ENCODE measurements at regions not wholly inside any gene's neighbourhood (a gene's known extent, or its start where the extent isn't known, plus 50 kb on each side); places are given as distances from the start of the nearest gene placed in this dataset.

DNA sequence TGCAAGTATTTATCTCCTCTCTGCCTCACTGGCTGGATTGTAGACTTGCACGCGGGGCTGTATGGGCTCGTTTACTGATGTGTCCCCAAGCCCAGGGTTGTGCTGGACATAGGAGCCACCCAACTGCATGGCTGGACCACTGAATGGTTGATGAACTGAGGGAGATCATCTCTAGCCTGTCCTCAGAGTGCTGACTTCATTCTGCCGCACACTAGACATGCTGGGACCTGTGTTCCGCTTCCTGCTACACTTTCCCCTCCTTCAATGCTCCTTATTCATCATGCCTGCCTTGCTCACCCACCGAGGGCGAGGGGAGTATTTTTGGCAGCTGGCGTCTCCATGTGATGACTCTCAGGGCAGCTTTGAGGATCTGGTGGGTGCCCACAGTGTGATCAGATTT lies 440.2 kb downstream of the GLRX3 start:
- H3K27ac Mint-ChIP-seq, result no peak overlapping the region
- no peaks in the 10 kb centered on the region for H3K9me3 Mint-ChIP-seq
- H3K27me3 Mint-ChIP-seq (ENCODE audit: low read depth), result peaks cover 3% of the 10 kb centered on the region
- H3K4me3 Mint-ChIP-seq, result no peak overlapping the region
- no peaks in the 10 kb centered on the region for H3K36me3 Mint-ChIP-seq (ENCODE audit: low read depth)
- CTCF ChIA-PET, result no interaction called here
- no peaks in the 10 kb centered on the region for H3K4me1 Mint-ChIP-seq (ENCODE audit: low read depth)
- intact Hi-C loops (cut with micrococcal nuclease), result no loop called here
- no peak for DNase-seq

GRCh38 chr10:130577039-130577438 lies 440.8 kb downstream of the GLRX3 start:
- DNase-seq, result no peak
- Mint-ChIP-seq H3K9me3 (no peaks in the 10 kb centered on the region), H3K4me3 (no peak overlapping the region), H3K4me1 (ENCODE audit: low read depth) (no peaks in the 10 kb centered on the region), H3K27me3 (ENCODE audit: low read depth) (peaks cover 3% of the 10 kb centered on the region), H3K36me3 (ENCODE audit: low read depth) (no peaks in the 10 kb centered on the region), H3K27ac (no peak overlapping the region)
- CTCF ChIA-PET, result no interaction called here
- intact Hi-C loops (cut with micrococcal nuclease), result no loop called here

- Mint-ChIP-seq H3K36me3 (ENCODE audit: low read depth) (no peaks in the 10 kb centered on the region), H3K4me3 (no peak overlapping the region), H3K27me3 (ENCODE audit: low read depth) (peaks cover 3% of the 10 kb centered on the region), H3K4me1 (ENCODE audit: low read depth) (no peaks in the 10 kb centered on the region), H3K9me3 (no peaks in the 10 kb centered on the region), H3K27ac (no peak overlapping the region)
- DNase-seq, result no peak
- intact Hi-C loops (cut with micrococcal nuclease), result no loop called here
- CTCF ChIA-PET, result no interaction called here
Observed at GRCh38 chr10:130578532-130579289, 442.5 kb downstream of the GLRX3 start.

GRCh38 chr10:130579913-130580312 lies 443.7 kb downstream of the GLRX3 start:
- no peak for DNase-seq
- Mint-ChIP-seq H3K4me1 (ENCODE audit: low read depth) (no peaks in the 10 kb centered on the region), H3K27me3 (ENCODE audit: low read depth) (peaks cover 3% of the 10 kb centered on the region), H3K27ac (no peak overlapping the region), H3K36me3 (ENCODE audit: low read depth) (no peaks in the 10 kb centered on the region), H3K4me3 (no peak overlapping the region), H3K9me3 (no peaks in the 10 kb centered on the region)
- intact Hi-C loops (cut with micrococcal nuclease), result no loop called here
- CTCF ChIA-PET, result no interaction called here

- Mint-ChIP-seq H3K4me3 (no peak overlapping the region), H3K4me1 (ENCODE audit: low read depth) (no peaks in the 10 kb centered on the region), H3K27ac (no peak overlapping the region), H3K9me3 (no peaks in the 10 kb centered on the region), H3K36me3 (ENCODE audit: low read depth) (no peaks in the 10 kb centered on the region), H3K27me3 (ENCODE audit: low read depth) (peaks cover 3% of the 10 kb centered on the region)
- CTCF ChIA-PET, result no interaction called here
- intact Hi-C loops (cut with micrococcal nuclease), result no loop called here
- DNase-seq, result no peak
Observed at GRCh38 chr10:130580975-130581374, 444.8 kb downstream of the GLRX3 start.

GRCh38 chr10:130587718-130588117 lies 451.5 kb downstream of the GLRX3 start:
- no peaks in the 10 kb centered on the region for H3K4me1 Mint-ChIP-seq (ENCODE audit: low read depth)
- no peak overlapping the region for H3K4me3 Mint-ChIP-seq
- H3K36me3 Mint-ChIP-seq (ENCODE audit: low read depth), result no peaks in the 10 kb centered on the region
- peaks cover 5% of the 10 kb centered on the region for H3K27me3 Mint-ChIP-seq (ENCODE audit: low read depth)
- no peak overlapping the region for H3K27ac Mint-ChIP-seq
- CTCF ChIA-PET, result no interaction called here
- intact Hi-C loops (cut with micrococcal nuclease), result no loop called here
- H3K9me3 Mint-ChIP-seq, result no peaks in the 10 kb centered on the region
- DNase-seq, result no peak

DNA sequence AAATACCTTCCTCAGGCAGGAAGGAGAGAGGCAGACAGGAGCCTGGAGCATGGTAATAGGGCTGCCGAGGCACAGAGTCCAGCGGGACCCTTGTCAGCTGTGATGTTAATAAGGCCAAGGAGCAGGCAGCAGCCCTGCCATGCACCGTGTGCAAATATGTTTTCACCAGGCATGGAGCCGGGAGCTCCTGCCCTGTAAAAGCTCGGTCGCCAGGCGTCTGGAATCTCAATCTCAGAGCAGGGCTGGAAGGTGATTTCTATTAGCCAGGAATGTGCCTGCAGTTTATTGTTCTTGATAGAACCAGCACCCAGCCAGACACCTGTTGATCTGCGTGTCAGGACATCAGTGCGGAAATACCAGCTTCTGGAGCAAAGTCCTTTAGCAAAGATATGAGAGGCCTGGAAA lies 469.8 kb downstream of the GLRX3 start:
- CTCF ChIA-PET, result no interaction called here
- Mint-ChIP-seq H3K36me3 (ENCODE audit: low read depth) (no peaks in the 10 kb centered on the region), H3K4me1 (ENCODE audit: low read depth) (no peaks in the 10 kb centered on the region), H3K4me3 (no peak overlapping the region), H3K27ac (no peak overlapping the region), H3K9me3 (no peaks in the 10 kb centered on the region), H3K27me3 (ENCODE audit: low read depth) (peaks cover 16% of the 10 kb centered on the region)
- intact Hi-C loops (cut with micrococcal nuclease), result no loop called here
- DNase-seq, result no peak

GRCh38 chr10:130607366-130607765 lies 471.2 kb downstream of the GLRX3 start:
- H3K27me3 Mint-ChIP-seq (ENCODE audit: low read depth), result peaks cover 16% of the 10 kb centered on the region
- intact Hi-C loops (cut with micrococcal nuclease), result no loop called here
- CTCF ChIA-PET, result no interaction called here
- H3K36me3 Mint-ChIP-seq (ENCODE audit: low read depth), result no peaks in the 10 kb centered on the region
- no peak for DNase-seq
- no peaks in the 10 kb centered on the region for H3K4me1 Mint-ChIP-seq (ENCODE audit: low read depth)
- H3K9me3 Mint-ChIP-seq, result no peaks in the 10 kb centered on the region
- H3K27ac Mint-ChIP-seq, result no peak overlapping the region
- no peak overlapping the region for H3K4me3 Mint-ChIP-seq

- no peaks in the 10 kb centered on the region for H3K4me1 Mint-ChIP-seq (ENCODE audit: low read depth)
- intact Hi-C loops (cut with micrococcal nuclease), result no loop called here
- CTCF ChIA-PET, result no interaction called here
- peaks cover 7% of the 10 kb centered on the region for H3K9me3 Mint-ChIP-seq
- no peak overlapping the region for H3K4me3 Mint-ChIP-seq
- H3K27me3 Mint-ChIP-seq (ENCODE audit: low read depth), result no peaks in the 10 kb centered on the region
- H3K36me3 Mint-ChIP-seq (ENCODE audit: low read depth), result no peaks in the 10 kb centered on the region
- DNase-seq, result no peak
- H3K27ac Mint-ChIP-seq, result no peak overlapping the region
Observed at GRCh38 chr10:130611239-130611638, 475.0 kb downstream of the GLRX3 start.

GRCh38 chr10:130615457-130615856 lies 479.3 kb downstream of the GLRX3 start:
- Mint-ChIP-seq H3K27ac (no peak overlapping the region), H3K27me3 (ENCODE audit: low read depth) (peaks cover 10% of the 10 kb centered on the region), H3K4me3 (no peak overlapping the region), H3K4me1 (ENCODE audit: low read depth) (no peaks in the 10 kb centered on the region), H3K9me3 (peaks cover 7% of the 10 kb centered on the region), H3K36me3 (ENCODE audit: low read depth) (no peaks in the 10 kb centered on the region)
- DNase-seq, result no peak
- intact Hi-C loops (cut with micrococcal nuclease), result no loop called here
- CTCF ChIA-PET, result no interaction called here

GRCh38 chr10:130617985-130618384 lies 481.8 kb downstream of the GLRX3 start:
- DNase-seq, result no peak
- H3K4me3 Mint-ChIP-seq, result no peak overlapping the region
- H3K4me1 Mint-ChIP-seq (ENCODE audit: low read depth), result no peaks in the 10 kb centered on the region
- no peak overlapping the region for H3K27ac Mint-ChIP-seq
- H3K36me3 Mint-ChIP-seq (ENCODE audit: low read depth), result no peaks in the 10 kb centered on the region
- intact Hi-C loops (cut with micrococcal nuclease), result no loop called here
- peaks cover 3% of the 10 kb centered on the region for H3K9me3 Mint-ChIP-seq
- peaks cover 21% of the 10 kb centered on the region for H3K27me3 Mint-ChIP-seq (ENCODE audit: low read depth)
- CTCF ChIA-PET, result no interaction called here

GRCh38 chr10:130618647-130619046 lies 482.5 kb downstream of the GLRX3 start:
- no peaks in the 10 kb centered on the region for H3K36me3 Mint-ChIP-seq (ENCODE audit: low read depth)
- intact Hi-C loops (cut with micrococcal nuclease), result no loop called here
- H3K4me3 Mint-ChIP-seq, result no peak overlapping the region
- DNase-seq, result no peak
- H3K27me3 Mint-ChIP-seq (ENCODE audit: low read depth), result peaks cover 22% of the 10 kb centered on the region
- no peak overlapping the region for H3K27ac Mint-ChIP-seq
- H3K4me1 Mint-ChIP-seq (ENCODE audit: low read depth), result no peaks in the 10 kb centered on the region
- CTCF ChIA-PET, result no interaction called here
- H3K9me3 Mint-ChIP-seq, result no peaks in the 10 kb centered on the region

GRCh38 chr10:130621231-130621775 lies 485.1 kb downstream of the GLRX3 start:
- CTCF ChIA-PET, result no interaction called here
- intact Hi-C loops (cut with micrococcal nuclease), result no loop called here
- Mint-ChIP-seq H3K9me3 (no peaks in the 10 kb centered on the region), H3K36me3 (ENCODE audit: low read depth) (no peaks in the 10 kb centered on the region), H3K27me3 (ENCODE audit: low read depth) (peaks cover 24% of the 10 kb centered on the region), H3K4me3 (no peak overlapping the region), H3K27ac (no peak overlapping the region), H3K4me1 (ENCODE audit: low read depth) (no peaks in the 10 kb centered on the region)
- no peak for DNase-seq
